ENCODE measurements at regions not wholly inside any gene's neighbourhood (a gene's known extent, or its start where the extent isn't known, plus 50 kb on each side); places are given as distances from the start of the nearest gene placed in this dataset.

DNA sequence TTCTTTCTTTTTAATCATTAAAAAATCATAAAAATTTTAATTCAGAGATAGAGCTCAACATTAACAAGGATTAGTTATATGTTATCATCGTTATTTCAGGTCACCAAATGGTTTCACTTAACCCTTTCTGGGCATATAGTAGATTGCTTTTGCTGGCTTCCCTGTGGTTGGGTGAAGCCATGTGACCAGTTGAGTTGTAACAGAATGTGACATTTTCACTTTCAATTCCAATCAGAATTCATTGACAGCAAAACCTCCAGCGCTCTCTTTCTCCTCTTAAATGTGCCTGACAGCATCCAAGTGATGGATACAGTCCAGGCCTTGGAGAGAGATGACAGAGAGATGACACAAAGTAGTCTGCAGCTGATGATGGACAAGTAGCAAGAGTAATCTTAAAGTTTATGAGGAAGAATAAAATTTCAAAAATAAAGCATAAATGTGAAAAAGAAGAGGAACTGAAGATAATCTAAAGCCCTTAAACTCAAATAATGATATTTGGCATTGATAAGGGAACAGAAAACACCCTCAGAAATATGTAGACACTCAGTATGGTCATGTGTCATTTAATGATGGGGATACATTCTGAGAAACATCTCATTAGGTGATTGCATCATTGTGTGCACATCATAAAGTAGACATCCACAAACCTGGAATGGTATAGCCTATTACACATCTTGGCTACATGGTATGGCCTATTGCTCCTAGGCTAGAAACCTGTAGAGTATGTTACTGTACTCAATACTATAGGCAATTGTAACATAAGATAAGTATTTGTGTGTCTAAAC, 92.3 kb upstream of the QRFPR start:
- TF ChIP-seq, protein P1, sequence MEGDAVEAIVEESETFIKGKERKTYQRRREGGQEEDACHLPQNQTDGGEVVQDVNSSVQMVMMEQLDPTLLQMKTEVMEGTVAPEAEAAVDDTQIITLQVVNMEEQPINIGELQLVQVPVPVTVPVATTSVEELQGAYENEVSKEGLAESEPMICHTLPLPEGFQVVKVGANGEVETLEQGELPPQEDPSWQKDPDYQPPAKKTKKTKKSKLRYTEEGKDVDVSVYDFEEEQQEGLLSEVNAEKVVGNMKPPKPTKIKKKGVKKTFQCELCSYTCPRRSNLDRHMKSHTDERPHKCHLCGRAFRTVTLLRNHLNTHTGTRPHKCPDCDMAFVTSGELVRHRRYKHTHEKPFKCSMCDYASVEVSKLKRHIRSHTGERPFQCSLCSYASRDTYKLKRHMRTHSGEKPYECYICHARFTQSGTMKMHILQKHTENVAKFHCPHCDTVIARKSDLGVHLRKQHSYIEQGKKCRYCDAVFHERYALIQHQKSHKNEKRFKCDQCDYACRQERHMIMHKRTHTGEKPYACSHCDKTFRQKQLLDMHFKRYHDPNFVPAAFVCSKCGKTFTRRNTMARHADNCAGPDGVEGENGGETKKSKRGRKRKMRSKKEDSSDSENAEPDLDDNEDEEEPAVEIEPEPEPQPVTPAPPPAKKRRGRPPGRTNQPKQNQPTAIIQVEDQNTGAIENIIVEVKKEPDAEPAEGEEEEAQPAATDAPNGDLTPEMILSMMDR (IDR thresholded peaks at IDR 0.05): no peak
- TF ChIP-seq, protein P2, sequence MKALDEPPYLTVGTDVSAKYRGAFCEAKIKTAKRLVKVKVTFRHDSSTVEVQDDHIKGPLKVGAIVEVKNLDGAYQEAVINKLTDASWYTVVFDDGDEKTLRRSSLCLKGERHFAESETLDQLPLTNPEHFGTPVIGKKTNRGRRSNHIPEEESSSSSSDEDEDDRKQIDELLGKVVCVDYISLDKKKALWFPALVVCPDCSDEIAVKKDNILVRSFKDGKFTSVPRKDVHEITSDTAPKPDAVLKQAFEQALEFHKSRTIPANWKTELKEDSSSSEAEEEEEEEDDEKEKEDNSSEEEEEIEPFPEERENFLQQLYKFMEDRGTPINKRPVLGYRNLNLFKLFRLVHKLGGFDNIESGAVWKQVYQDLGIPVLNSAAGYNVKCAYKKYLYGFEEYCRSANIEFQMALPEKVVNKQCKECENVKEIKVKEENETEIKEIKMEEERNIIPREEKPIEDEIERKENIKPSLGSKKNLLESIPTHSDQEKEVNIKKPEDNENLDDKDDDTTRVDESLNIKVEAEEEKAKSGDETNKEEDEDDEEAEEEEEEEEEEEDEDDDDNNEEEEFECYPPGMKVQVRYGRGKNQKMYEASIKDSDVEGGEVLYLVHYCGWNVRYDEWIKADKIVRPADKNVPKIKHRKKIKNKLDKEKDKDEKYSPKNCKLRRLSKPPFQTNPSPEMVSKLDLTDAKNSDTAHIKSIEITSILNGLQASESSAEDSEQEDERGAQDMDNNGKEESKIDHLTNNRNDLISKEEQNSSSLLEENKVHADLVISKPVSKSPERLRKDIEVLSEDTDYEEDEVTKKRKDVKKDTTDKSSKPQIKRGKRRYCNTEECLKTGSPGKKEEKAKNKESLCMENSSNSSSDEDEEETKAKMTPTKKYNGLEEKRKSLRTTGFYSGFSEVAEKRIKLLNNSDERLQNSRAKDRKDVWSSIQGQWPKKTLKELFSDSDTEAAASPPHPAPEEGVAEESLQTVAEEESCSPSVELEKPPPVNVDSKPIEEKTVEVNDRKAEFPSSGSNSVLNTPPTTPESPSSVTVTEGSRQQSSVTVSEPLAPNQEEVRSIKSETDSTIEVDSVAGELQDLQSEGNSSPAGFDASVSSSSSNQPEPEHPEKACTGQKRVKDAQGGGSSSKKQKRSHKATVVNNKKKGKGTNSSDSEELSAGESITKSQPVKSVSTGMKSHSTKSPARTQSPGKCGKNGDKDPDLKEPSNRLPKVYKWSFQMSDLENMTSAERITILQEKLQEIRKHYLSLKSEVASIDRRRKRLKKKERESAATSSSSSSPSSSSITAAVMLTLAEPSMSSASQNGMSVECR (CRISPR knock-in tag; IDR thresholded peaks at IDR 0.05; ENCODE audit: borderline replicate concordance): no peak

Data from WTC11 (cell line).